Caco-2 (cell line): ENCODE measurements at regions not wholly inside any gene's neighbourhood (a gene's known extent, or its start where the extent isn't known, plus 50 kb on each side); places are given as distances from the start of the nearest gene placed in this dataset.

Experiments
- BruUV-seq: library from RNA; stranded (reverse); fragments of 400-500 nt; replicated peaks from 2 replicates; lab custom pipeline; 2021; lab: Mats Ljungman, UMichigan
- CTCF ChIA-PET: fragments of 300-600 bp; sonication (Branson Sonifier 250); formaldehyde crosslinking; loops from one replicate; lab custom pipeline; 2022; ENCODE audit warnings: antibody characterized with exemption; lab: Charles Lee
- POLR2A ChIA-PET: fragments of 300-600 bp; sonication (Branson Sonifier 250); formaldehyde crosslinking; loops from one replicate; lab custom pipeline; 2022; ENCODE audit warnings: antibody characterized with exemption; lab: Charles Lee
- DNase-seq, 2 experiments: peaks; one replicate each; pipeline versions ENCODE4 v3.0.0 to v3.0.0-alpha.2; 2020 to 2022
- H3K27me3 ChIP-seq: replicated peaks from 2 replicates; pipeline ENCODE4 v1.6.0; 2011; ENCODE audit warnings: low read length; ENCODE audit not compliant: control insufficient read depth, insufficient read depth
- H3K36me3 ChIP-seq: 2 replicates; pipeline ENCODE4 v1.5.1; 2011; ENCODE audit warnings: low read length; ENCODE audit not compliant: control insufficient read depth, insufficient read depth
- H3K4me1 ChIP-seq: fragments of 250-450 bp; sonication (Bioruptor Pico); 2 replicates; pipeline ENCODE4 v1.5.1; 2020; ENCODE audit warnings: mild to moderate bottlenecking
- H3K4me3 ChIP-seq: 2 replicates; pipeline ENCODE4 v1.5.1; 2011; ENCODE audit warnings: low read depth, mild to moderate bottlenecking, control low read depth, low read length
- H3K9me3 ChIP-seq: fragments of 250-450 bp; sonication (Bioruptor Pico); 2 replicates; pipeline ENCODE4 v1.5.1; 2020; ENCODE audit warnings: mild to moderate bottlenecking, moderate library complexity
- H3K27ac Mint-ChIP-seq: one replicate; pipeline ENCODE4 v1.8.0; 2022; ENCODE audit warnings: mixed read lengths; ENCODE audit not compliant: unreplicated experiment
- H3K27me3 Mint-ChIP-seq: one replicate; pipeline ENCODE4 v1.8.0; 2022; ENCODE audit warnings: mixed read lengths; ENCODE audit not compliant: insufficient read depth, unreplicated experiment
- H3K36me3 Mint-ChIP-seq: one replicate; pipeline ENCODE4 v1.8.0; 2022; ENCODE audit warnings: mild to moderate bottlenecking, mixed read lengths; ENCODE audit not compliant: insufficient read depth, unreplicated experiment
- H3K4me1 Mint-ChIP-seq: one replicate; pipeline ENCODE4 v1.8.0; 2022; ENCODE audit warnings: low read depth, mixed read lengths; ENCODE audit not compliant: unreplicated experiment
- H3K4me3 Mint-ChIP-seq: one replicate; pipeline ENCODE4 v1.8.0; 2022; ENCODE audit warnings: mild to moderate bottlenecking, moderate library complexity, mixed read lengths; ENCODE audit not compliant: unreplicated experiment
- H3K9me3 Mint-ChIP-seq: one replicate; pipeline ENCODE4 v1.8.0; 2022; ENCODE audit warnings: mixed read lengths; ENCODE audit not compliant: unreplicated experiment
- intact Hi-C: fragments of 100-400 bp; cut with micrococcal nuclease; formaldehyde crosslinking; loops from one replicate; pipeline ENCODE4 v1.10.0; 2022; ENCODE audit not compliant: unreplicated experiment
- TF ChIP-seq, protein P1 (sequence below), 2 experiments: fragments of 200-600 bp in 1 of 2; IDR thresholded peaks; 1 replicate in 1 of 2; 2 replicates in 1 of 2; pipeline versions ENCODE4 v1.5.1 to v1.8.0; 2011 to 2022; ENCODE audit warnings: antibody characterized with exemption in 1 of 2, control low read depth in 1 of 2, inconsistent platforms in 1 of 2, low read depth in 1 of 2, low read length in 1 of 2, mild to moderate bottlenecking in 1 of 2, moderate library complexity in 1 of 2; ENCODE audit not compliant: insufficient read depth in 1 of 2, severe bottlenecking in 1 of 2, unreplicated experiment in 1 of 2

DNA sequence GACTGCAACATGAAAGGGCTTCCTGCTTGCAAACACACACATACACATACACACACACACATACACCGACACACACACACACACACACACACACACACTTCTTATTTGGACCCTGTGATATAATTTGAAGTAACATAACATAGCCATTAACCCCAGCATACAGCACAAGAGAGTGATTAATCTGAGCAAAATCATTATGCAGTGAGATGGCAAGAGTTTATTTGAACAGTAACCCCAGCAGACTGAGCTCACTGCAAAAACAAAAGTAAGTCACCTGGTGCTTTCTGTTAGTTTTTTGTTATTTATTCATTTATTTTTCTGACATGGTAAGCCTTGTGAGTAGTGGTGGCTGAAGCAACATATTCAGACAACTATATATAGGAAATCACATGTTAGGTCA lies 93.7 kb downstream of the NOL4 start:
- intact Hi-C loops, result no loop called here
- H3K36me3 Mint-ChIP-seq, result no peaks in the 10 kb centered on the region
- H3K27ac Mint-ChIP-seq, result no peak overlapping the region
- ChIA-PET CTCF (no interaction called here), POLR2A (no interaction called here)
- H3K9me3 ChIP-seq, result no peaks in the 10 kb centered on the region
- DNase-seq, result no peak
- H3K4me1 Mint-ChIP-seq, result no peaks in the 10 kb centered on the region
- no peaks in the 10 kb centered on the region for H3K9me3 Mint-ChIP-seq
- H3K27me3 Mint-ChIP-seq, result no peaks in the 10 kb centered on the region
- TF ChIP-seq, protein P1, sequence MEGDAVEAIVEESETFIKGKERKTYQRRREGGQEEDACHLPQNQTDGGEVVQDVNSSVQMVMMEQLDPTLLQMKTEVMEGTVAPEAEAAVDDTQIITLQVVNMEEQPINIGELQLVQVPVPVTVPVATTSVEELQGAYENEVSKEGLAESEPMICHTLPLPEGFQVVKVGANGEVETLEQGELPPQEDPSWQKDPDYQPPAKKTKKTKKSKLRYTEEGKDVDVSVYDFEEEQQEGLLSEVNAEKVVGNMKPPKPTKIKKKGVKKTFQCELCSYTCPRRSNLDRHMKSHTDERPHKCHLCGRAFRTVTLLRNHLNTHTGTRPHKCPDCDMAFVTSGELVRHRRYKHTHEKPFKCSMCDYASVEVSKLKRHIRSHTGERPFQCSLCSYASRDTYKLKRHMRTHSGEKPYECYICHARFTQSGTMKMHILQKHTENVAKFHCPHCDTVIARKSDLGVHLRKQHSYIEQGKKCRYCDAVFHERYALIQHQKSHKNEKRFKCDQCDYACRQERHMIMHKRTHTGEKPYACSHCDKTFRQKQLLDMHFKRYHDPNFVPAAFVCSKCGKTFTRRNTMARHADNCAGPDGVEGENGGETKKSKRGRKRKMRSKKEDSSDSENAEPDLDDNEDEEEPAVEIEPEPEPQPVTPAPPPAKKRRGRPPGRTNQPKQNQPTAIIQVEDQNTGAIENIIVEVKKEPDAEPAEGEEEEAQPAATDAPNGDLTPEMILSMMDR (IDR thresholded peaks at IDR 0.05; ENCODE audit: insufficient read depth in 1 of 2, low read depth in 1 of 2, low read length in 1 of 2, severe bottlenecking in 1 of 2, unreplicated experiment in 1 of 2), result no peak
- no peaks in the 10 kb centered on the region for H3K36me3 ChIP-seq
- no peak overlapping the region for H3K4me3 Mint-ChIP-seq
- no peaks in the 10 kb centered on the region for H3K27me3 ChIP-seq
- no peaks in the 10 kb centered on the region for H3K4me1 ChIP-seq
- no TSS peak for BruUV-seq
- H3K4me3 ChIP-seq, result no peak overlapping the region

DNA sequence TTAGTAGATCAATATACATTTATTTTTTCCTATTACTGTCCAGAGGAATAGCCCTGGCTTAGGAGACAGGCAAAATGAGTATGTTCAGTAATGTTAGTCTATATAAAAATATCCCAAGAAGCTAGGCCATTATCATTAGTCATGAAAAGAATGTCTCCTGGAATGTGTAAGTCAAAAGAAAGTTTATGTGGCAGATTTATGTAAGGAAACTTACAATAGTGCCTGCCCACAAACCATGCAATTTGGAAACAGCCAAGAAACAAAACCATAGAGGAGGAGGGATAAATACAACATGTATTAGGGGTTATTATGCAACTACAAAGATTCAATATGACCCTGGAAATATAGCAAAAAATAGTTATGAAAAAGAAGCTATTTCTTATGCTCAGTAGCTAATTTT lies 96.3 kb downstream of the NOL4 start:
- H3K36me3 Mint-ChIP-seq, result no peaks in the 10 kb centered on the region
- no peak overlapping the region for H3K4me3 ChIP-seq
- no peaks in the 10 kb centered on the region for H3K4me1 Mint-ChIP-seq
- no peak overlapping the region for H3K4me3 Mint-ChIP-seq
- TF ChIP-seq, protein P1 (IDR thresholded peaks at IDR 0.05; ENCODE audit: insufficient read depth in 1 of 2, low read depth in 1 of 2, low read length in 1 of 2, severe bottlenecking in 1 of 2, unreplicated experiment in 1 of 2), result no peak
- BruUV-seq, result no TSS peak
- ChIA-PET CTCF (no interaction called here), POLR2A (no interaction called here)
- H3K4me1 ChIP-seq, result no peaks in the 10 kb centered on the region
- H3K9me3 Mint-ChIP-seq, result no peaks in the 10 kb centered on the region
- intact Hi-C loops, result no loop called here
- H3K27ac Mint-ChIP-seq, result no peak overlapping the region
- H3K27me3 ChIP-seq, result no peaks in the 10 kb centered on the region
- no peaks in the 10 kb centered on the region for H3K27me3 Mint-ChIP-seq
- DNase-seq, result no peak
- H3K36me3 ChIP-seq, result no peaks in the 10 kb centered on the region
- no peaks in the 10 kb centered on the region for H3K9me3 ChIP-seq

DNA sequence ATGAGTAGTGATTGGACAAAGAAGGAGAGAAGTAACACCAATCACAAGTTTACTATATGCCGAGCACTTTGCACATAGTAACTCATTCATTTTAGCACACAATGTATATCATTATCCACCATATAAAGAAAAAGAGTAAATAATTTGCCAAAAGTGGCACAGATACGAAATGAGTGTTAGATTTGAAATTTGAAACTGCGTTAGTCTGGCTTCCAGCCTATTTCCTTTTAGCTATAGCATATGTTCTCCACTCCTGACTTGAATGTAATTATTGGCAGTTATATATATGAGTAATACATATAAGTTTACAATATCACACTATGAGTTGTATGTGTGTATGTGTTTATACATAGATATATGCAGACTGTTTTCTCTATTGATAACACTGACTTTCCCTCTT lies 98.6 kb downstream of the NOL4 start:
- ChIA-PET CTCF (no interaction called here), POLR2A (no interaction called here)
- Histone ChIP-seq H3K27me3 (no peaks in the 10 kb centered on the region), H3K36me3 (no peaks in the 10 kb centered on the region), H3K4me3 (no peak overlapping the region), H3K4me1 (no peaks in the 10 kb centered on the region), H3K9me3 (no peaks in the 10 kb centered on the region)
- H3K27ac Mint-ChIP-seq, result no peak overlapping the region
- H3K4me1 Mint-ChIP-seq, result peaks cover 5% of the 10 kb centered on the region
- DNase-seq, result no peak
- H3K4me3 Mint-ChIP-seq, result no peak overlapping the region
- no peaks in the 10 kb centered on the region for H3K36me3 Mint-ChIP-seq
- H3K27me3 Mint-ChIP-seq, result no peaks in the 10 kb centered on the region
- TF ChIP-seq, protein P1 (IDR thresholded peaks at IDR 0.05; ENCODE audit: insufficient read depth in 1 of 2, low read depth in 1 of 2, low read length in 1 of 2, severe bottlenecking in 1 of 2, unreplicated experiment in 1 of 2), result no peak
- no TSS peak for BruUV-seq
- H3K9me3 Mint-ChIP-seq, result no peaks in the 10 kb centered on the region
- intact Hi-C loops, result no loop called here
